ENCODE measurements at regions not wholly inside any gene's neighbourhood (a gene's known extent, or its start where the extent isn't known, plus 50 kb on each side); places are given as distances from the start of the nearest gene placed in this dataset.

DNA sequence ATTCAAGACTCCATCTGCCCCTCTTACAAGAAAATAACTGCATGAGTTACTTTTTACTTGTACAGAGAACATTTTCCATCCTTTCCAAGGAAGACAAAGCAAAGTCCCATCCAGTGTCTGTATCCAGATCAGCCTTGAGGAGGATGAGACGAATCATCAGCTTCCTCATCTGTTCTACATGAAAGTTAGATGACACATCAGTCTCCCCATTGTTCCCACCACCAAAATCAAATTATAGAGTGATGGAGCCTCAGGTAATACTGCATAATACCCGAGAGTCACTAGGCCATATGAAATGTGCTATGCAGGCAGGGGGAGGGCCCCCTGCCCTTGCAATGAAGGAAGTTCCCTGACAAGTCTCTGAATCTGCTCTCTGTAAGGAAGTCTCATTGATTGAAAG is 1244.6 kb upstream of the SLC10A2 start:
- no peak for DNase-seq (ENCODE audit: low read depth, low spot score)

DNA sequence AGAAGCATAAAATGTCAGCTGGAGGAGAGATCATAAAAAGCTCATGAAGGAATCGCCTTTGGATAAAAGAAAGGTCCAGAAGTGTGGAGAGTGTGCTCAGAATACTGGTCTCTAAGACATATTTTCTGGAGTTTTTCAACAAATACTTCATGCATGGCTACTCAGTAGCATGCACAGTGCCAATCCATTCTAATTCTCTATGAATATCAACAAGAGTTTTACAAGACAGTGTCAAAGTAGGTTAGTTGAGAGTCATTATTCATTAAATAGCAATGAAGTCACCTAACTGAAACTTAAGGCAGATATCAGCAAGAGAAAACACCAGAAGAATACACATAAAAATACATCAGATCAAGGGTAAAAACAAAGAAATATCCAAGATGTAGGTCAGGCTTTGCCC is 1243.2 kb upstream of the SLC10A2 start:
- DNase-seq (ENCODE audit: low read depth, low spot score) = no peak

DNA sequence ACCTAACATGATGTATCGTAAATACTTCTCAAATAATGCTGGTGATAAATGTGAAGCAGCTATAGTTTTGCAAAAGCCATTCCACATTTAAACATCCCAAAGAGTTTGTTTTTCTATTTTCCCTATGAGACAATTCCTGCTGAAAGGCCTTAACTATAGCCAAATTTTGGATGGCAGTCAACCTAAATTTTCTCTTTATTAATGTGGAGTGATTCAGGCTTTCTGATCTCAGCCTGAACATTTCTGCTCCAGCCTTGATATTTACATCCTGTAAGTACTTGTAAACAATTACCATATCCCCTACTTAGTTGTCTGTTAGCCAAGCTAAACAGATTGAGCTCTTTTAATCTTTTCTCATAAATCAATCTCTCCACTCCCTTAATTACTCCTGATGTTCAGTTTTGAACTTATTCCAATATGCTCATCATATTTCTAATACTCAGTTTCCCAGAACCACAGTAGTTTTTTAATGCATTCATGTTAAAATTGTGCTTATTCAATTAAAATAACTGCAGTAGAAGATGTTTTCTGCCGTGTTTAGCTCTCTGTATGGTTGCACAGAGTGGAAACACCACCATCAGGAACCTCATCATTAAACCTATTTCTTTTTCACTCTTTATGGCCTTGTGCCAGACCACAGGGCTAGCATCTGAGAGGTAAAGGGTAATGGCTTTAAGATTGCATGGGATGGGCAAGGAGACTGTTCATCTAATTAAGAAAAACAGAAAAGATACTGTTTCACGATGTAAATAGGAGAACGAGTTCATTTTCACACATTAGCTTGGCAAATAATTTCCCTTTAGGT is 1235.2 kb upstream of the SLC10A2 start:
- no peak for DNase-seq (ENCODE audit: low read depth, low spot score)

DNA sequence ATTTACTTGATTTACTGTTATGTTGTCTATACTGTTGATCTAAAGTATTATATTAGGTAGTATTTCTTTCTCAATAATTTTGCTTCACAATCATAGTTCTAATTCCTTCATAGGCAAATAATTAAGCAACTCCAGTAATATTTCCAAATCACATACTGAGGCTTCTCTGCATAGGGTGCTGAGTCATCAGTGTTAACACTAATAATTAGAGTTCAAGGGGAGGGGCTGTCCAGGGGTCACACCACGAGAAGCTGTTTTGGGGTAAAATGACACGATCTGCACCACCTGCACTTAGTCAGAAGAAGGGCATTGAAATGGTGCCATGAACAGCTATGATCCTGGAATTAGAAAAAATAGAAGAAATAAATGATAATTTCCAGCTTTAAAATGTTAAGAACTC is 1230.9 kb upstream of the SLC10A2 start:
- no peak for DNase-seq (ENCODE audit: low read depth, low spot score)

DNA sequence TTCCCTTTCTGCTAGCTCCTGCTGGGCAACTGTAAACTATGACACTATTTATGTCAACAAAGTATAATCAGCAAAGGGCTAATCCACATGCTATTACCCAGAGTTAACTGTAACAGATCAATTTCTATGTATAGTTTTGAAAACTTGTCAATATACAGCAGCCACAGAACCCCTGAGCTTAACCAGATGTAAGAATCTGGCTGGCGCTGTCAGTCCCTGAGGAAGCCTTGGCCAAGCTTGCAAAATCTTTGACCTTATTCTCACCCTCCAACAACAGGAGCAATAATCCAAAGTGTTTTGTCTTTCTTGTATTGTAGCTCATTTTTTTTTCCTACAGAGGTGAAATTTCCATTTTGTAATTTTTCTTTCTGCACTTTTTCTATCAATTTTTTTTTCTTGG is 1230.1 kb upstream of the SLC10A2 start:
- no peak for DNase-seq (ENCODE audit: low read depth, low spot score)

DNA sequence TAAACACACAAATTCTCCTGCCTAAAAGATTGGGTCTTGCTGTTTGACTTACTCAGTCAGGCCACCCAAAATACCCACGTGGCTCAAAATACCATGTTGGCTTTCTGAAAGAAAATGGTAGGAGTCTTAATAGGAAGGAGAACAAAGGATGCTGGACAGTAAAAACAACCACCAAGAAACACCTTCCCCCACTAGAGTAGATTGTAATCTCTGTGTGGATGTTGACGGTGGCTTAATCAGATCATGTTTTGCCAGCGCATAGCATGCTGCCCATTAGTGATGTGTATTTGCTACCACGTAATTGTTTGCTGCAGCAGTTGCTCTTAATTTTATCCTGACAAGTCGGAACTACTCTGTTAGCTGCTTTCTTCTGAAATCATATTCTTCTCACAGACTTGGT is 1229.3 kb upstream of the SLC10A2 start:
- DNase-seq (ENCODE audit: low read depth, low spot score) = no peak

DNA sequence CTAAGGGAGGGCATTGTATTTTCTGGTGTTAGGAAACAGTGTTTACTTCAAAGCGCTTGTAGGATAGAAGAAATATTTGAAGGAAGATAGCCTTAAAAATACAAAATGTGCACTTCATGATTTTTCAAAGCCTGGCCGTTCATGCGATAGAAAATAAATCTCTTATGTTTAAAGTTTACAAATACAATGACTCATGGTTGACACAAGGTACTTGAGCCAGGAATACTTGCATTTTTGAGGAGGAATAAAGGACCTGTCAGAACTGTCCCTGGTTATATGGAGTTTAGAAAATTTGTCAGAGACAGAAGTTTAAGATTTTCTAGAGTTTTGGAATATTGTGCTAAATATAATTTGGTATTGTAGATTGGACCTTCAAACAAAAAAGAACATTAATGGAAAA is 1223.2 kb upstream of the SLC10A2 start:
- no peak for DNase-seq (ENCODE audit: low read depth, low spot score)

DNA sequence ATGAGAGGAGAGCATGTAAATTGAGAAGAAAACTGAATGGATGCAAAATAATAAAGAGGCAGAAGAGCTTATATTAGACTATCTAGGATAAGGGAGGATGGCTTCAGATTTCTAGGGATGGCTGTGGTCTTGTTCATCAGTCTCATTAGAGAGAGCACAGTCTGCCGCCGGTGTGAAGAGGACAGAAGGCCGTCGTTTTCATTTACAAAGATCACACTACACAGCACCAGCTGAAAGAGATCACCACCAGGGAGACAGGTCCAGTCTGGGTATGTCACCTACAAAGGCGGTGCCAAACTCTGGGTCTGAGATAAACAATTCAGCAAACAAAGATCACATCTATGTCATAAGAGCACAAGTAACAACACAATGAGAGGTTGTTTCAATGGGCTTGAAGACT is 1222.3 kb upstream of the SLC10A2 start:
- DNase-seq (ENCODE audit: low read depth, low spot score) = no peak

DNA sequence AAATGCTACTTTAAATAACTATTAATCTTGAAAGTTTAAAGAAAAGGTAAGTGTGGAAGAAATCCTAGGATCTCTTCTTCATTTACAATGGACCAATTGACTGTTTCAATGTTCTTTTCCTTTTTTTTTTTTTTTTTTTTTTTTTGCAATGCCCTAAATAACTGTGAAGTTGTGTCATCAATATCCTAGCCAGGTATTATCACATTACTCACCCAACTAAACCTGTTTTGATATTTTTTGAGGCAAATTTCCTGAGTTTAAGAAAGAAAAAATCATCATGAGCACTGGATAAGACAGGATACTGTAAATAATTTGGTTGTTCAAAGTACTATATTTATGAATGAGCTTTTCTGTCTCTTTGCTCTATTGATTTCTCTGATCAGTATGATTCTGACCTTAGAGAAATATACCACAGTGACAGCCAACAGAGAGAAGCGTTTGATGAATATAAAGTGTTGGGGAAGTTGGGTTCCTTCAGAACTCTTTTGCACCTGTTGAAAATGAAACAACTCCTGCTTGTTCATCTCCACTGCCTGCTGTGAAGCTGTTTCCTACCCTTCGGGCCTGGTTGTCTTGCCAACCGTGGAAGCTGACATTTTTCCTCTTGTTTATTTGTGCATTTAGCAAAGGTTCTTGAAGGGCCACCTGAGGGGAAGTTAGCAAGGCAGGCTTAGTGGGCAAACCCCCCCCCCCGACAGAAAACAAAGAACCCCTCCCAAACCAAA is 1220.5 kb upstream of the SLC10A2 start:
- no peak for DNase-seq (ENCODE audit: low read depth, low spot score)

DNA sequence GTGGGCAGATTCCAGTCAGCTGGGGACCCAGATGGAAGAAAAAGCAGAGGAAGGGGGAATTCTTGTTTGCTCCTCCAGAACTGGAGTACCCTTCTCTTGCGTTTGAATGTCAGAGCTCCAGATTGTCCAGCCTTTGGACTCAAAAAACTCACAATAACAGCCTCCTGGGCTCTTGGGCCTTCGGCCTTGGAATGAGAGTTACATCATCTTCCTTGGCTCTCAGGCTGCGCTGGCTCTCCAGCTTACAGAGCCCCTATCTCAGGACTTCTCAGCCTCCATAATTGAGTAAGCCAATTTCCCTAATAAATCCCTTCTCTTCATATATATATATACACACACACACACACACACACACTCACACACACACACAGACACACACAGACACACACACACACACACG is 1215.7 kb upstream of the SLC10A2 start:
- DNase-seq (ENCODE audit: low read depth, low spot score) = no peak

DNA sequence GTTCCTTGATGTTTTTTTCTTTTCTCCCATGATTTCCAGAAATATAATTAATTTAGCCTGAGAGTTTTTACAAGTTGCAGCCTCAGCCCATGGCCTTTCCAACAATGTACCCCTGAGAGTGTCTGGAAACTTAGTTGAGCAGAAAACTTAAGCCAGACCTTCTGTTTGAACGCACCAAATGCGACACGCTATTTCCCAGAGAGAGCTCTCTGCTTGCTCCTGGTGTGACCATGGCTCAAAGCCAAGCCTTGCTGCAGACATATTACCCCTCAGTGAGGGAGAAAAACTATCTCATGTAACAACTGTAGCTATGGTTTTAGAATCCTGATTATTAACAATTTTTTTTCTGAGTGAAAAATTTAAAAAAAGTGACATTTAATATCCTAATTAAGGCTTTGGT is 1204.5 kb upstream of the SLC10A2 start:
- DNase-seq (ENCODE audit: low read depth, low spot score) = no peak

DNA sequence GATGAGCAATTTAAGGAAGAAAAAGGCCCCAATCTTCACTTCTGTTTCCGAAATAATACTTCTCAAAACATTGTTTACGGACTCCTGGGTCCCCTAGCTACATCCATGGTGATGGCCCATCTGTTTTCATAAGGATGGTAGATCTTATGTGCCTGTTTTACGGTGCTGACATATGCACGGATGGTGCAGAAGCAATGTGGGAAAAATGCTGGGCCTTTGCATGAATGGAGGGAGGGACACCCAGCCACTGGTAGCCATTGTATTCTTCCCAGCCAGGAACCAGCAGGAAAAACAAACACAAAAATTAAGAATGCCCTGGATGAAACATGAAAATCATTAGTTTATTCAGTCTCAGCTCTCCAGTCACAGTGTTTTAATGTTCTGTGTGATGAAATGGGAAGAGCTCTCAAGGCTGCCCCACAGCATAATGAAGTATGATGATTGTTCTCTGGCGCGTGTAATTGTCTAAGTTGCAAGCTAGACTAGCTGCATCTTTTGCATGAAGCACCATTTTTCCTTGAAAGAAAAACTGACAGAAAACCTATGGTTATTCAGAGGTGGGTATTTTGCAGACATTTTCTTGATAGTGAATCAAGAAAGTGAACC is 1201.1 kb upstream of the SLC10A2 start:
- no peak for DNase-seq (ENCODE audit: low read depth, low spot score)

DNA sequence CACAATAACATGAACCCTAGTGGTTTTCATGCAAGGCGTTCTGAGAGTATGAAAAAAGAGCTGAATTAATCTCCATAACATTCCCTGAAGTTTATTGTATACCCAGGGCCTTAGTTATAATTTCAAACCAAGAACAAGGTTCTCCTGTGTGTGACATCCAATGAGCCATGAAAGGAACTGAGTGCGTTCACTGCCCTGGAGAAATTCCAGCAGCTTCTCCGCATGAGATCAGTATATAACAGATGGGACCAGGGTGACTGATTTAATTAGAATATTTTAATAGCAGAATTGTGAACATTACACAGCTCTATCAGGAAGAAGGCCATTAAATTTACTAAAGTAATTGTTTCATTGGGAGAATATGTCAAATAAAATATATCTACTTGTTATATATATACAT is 1190.5 kb upstream of the SLC10A2 start:
- DNase-seq (ENCODE audit: low read depth, low spot score) = no peak

DNA sequence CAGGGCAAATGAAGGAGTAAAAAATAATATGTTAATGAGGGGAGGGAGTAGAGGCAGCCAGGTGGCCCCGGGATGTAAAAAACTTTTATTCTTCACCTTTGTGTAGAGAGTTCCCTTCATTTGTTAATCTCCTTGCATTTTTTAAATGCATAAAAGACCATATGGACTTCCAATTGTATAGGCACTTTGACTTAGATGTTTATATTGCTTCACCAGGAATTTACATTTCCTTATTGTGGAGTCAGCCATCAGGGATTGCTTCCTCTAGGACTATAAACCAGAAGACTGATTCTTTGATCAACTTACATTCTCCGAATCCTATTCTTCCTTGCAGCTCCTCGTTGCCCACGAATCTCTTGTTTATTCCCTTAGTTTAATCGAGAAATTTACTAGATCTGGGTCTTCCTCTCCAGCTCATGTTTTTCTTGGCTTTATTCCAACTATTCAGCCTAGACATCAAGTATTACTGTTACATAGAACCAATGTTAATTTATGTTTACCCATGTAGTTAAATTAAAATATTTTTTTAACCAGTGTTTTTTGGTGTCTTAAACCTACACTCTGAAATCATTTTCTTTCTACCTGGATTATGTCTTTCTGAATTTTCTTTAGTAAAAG is 1187.0 kb upstream of the SLC10A2 start:
- DNase-seq (ENCODE audit: low read depth, low spot score) = no peak

DNA sequence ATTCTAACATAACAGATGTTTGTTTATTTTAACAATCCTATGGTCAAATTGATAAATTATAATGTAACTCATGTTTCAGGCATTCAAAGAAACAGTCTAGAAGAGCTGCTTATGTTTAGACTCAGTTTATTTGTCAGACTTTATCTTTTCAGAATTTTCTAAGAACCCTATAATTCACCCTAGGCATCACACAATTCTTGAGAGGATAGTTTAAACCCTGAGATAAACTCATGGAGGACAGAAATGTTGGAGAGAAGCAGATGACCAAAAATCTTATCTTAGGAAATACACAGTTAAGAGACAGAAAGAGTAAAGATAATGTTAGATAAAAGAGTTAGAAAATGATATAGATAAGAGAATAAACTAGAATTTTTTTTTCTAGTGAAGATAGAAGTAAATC is 1185.7 kb upstream of the SLC10A2 start:
- no peak for DNase-seq (ENCODE audit: low read depth, low spot score)

DNA sequence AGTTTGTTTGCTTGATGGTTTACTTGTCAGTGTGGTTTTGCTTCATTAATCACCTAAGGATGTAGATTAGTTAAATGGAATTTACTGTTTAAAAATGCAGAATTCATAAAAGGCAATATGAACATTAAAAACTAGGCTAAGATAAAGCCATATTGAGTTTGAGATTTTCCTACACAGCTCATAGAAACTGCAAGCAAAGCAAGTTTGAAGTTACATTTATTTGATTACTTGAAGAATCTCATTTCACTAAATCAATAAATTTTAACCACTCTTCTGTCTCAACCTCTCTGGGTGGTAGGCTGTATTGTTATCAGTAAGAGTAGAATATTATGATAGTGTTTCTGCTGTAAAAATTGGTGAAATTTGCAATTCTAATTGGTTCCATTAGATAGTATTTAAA is 1180.7 kb upstream of the SLC10A2 start:
- DNase-seq (ENCODE audit: low read depth, low spot score) = no peak

DNA sequence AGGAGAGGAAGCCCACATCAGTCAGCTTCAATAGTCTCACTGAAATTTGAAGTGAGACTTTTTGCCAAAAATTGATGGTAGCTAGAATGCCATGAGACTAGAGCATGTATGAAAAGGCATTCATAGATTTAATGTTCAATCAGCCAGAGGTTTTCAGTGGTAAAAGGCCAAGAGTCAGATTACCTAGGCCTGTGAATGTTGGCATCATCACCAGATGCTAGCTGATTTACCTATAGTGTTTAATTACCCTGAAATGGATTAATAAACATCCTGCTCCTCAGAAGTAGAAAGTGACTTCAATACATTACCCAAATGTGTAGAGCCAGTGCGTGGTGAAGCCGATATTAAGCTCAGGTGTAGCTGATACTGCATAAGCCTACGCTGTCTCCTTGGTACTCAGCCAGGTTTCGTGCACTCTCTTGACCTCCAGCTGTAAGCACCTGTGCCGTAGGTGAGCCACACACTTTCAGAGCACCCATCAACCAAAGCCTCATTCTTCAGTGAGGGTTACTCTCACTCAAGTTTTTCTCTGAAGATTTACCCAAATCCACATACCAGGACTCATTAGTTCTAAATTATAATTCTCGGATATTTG is 1140.3 kb upstream of the SLC10A2 start:
- no peak for DNase-seq (ENCODE audit: low read depth, low spot score)

DNA sequence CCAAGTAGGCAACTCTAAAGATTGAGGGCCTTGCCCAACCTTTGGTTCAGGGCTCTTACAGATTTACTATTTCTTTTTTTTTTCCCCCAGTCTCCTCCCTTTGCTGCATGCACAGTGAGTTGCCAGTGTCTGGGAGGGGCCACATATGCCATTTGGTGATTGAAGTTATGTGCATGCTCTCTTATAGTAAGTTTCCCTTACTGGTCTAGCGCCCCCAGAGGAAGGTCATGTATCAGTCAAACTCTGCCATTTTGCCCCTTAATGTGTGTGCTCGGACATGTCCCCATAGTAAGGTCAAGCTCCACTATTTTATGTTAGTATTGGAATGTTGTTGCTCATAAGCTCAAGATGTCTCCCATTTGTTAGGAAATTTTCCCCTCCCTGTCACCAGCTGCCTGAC is 1138.0 kb upstream of the SLC10A2 start:
- no peak for DNase-seq (ENCODE audit: low read depth, low spot score)

DNA sequence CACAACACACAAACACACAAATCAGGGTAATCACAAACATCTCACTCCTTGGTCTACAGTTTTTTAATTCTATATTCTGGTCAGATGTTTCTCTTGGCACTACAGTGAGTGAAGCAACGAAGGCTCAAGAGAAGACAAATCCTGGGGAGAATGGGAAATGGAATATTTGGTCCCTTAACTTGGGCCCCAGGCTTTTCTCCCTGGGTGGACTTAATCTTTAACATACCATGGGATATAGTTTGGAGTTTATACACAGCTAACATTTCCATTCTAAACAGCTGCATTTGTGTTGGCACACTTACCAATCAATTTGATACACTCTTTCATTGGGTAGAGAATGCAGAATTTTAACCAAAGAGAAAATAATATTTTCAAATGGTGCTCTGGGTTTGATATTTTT is 1132.6 kb upstream of the SLC10A2 start:
- DNase-seq (ENCODE audit: low read depth, low spot score) = no peak

DNA sequence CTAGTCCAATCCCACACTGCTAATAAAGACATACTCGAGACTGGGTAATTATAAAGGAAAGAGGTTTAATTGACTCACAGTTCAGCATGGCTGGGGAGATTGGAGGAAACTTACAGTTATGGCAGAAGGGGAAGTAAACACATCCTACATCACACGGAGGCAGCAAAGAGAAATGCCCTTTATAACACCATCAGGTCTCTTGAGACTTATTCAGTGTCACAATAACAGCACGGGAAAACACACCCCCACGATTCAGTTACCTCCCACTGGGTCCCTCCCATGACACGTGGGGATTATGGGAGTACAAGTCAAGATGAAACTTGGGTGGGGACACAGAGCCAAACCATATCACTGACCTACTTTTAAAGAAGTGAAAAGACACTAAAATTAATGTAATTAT is 1130.4 kb upstream of the SLC10A2 start:
- DNase-seq (ENCODE audit: low read depth, low spot score) = no peak

DNA sequence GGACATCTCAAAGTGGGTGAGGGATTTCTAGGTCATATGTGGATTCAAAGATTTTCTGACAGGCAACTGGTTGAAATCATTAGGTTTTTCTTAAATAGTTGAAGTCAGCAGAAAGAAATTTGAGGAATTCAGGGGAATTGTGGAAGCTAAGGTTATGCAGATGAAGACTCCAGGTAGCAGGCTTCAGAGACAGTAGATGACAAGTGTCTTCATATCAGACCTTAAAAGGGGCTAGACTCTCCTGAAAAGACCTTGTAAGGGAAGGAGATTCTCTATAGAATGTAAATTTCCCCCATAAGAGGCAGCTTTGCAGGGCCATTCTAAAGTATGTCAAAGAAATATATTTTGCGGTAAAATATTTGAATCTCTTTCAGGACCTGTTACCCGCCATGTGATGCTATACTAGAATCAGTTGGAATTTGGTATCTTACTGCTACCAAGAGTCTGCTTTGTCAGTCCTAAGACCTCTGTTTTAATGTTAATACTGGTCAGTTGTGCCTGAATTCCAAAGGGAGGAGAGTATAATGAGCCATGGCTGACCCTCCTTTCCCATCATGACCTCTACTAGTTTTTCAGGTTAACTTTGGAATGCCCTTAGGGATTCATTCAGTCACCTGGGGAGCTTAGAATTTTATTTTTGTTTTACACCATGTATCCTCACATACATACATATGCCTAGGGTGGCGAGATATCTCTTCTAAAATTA is 1115.5 kb upstream of the SLC10A2 start:
- DNase-seq (ENCODE audit: low read depth, low spot score) = no peak

Data from pulmonary artery endothelial cell (primary cell).